ENCODE measurements at regions not wholly inside any gene's neighbourhood (a gene's known extent, or its start where the extent isn't known, plus 50 kb on each side); places are given as distances from the start of the nearest gene placed in this dataset.

DNA sequence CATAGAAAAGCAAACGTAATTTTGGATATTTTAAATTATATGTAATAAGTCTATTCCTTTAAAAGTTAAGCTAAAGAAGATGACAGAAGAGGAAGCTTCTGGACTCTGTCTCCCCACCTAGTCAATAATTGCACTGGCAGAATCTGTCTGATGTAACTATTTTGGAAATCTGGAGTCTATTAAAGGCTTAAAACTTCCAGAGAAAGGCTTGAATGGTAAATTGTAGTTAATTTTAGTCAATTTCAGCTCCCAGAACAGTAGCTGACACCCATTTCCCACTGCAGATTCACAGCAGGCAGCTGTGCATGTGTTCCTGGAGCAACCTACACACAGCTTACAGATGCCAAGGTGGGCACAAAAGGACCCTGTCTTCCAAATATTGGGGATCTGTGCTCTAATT, 304.1 kb downstream of the PCDH20 start:
- no peak overlapping the region for H3K27ac Mint-ChIP-seq (ENCODE audit: unreplicated experiment)
- H3K9me3 Mint-ChIP-seq (ENCODE audit: unreplicated experiment): no peaks in the 10 kb centered on the region
- DNase-seq: no peak
- H3K4me1 Mint-ChIP-seq (ENCODE audit: low read depth, unreplicated experiment): peaks cover 3% of the 10 kb centered on the region
- no peaks in the 10 kb centered on the region for H3K27me3 Mint-ChIP-seq (ENCODE audit: unreplicated experiment)
- TF ChIP-seq, protein P1, sequence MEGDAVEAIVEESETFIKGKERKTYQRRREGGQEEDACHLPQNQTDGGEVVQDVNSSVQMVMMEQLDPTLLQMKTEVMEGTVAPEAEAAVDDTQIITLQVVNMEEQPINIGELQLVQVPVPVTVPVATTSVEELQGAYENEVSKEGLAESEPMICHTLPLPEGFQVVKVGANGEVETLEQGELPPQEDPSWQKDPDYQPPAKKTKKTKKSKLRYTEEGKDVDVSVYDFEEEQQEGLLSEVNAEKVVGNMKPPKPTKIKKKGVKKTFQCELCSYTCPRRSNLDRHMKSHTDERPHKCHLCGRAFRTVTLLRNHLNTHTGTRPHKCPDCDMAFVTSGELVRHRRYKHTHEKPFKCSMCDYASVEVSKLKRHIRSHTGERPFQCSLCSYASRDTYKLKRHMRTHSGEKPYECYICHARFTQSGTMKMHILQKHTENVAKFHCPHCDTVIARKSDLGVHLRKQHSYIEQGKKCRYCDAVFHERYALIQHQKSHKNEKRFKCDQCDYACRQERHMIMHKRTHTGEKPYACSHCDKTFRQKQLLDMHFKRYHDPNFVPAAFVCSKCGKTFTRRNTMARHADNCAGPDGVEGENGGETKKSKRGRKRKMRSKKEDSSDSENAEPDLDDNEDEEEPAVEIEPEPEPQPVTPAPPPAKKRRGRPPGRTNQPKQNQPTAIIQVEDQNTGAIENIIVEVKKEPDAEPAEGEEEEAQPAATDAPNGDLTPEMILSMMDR (IDR thresholded peaks at IDR 0.05; ENCODE audit: partially characterized antibody, unreplicated experiment): no peak
- no peak overlapping the region for H3K4me3 Mint-ChIP-seq (ENCODE audit: unreplicated experiment)
- peaks cover 4% of the 10 kb centered on the region for H3K36me3 Mint-ChIP-seq (ENCODE audit: unreplicated experiment)

DNA sequence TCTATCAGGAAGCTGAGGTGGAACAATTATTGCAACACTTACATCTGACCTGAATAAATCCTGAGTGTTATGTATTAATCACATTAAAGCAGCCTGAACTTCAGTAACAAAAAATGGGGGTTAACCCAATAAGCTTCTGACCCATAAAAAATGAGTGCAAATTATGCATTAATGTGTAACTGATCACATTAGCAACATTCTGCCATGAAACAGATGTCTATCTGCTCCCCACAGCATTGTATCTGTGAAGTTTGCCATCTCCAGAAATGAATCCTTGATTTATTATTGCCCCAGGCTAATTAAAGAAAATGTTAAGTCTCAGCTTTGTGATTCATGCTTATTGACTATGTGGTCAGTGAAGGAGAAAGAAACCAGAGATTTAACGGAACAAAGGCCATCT, 304.9 kb downstream of the PCDH20 start:
- no peak overlapping the region for H3K27ac Mint-ChIP-seq (ENCODE audit: unreplicated experiment)
- H3K9me3 Mint-ChIP-seq (ENCODE audit: unreplicated experiment): no peaks in the 10 kb centered on the region
- no peak overlapping the region for H3K4me3 Mint-ChIP-seq (ENCODE audit: unreplicated experiment)
- DNase-seq: no peak
- H3K27me3 Mint-ChIP-seq (ENCODE audit: unreplicated experiment): no peaks in the 10 kb centered on the region
- peaks cover 3% of the 10 kb centered on the region for H3K4me1 Mint-ChIP-seq (ENCODE audit: low read depth, unreplicated experiment)
- TF ChIP-seq, protein P1 (IDR thresholded peaks at IDR 0.05; ENCODE audit: partially characterized antibody, unreplicated experiment): no peak
- peaks cover 2% of the 10 kb centered on the region for H3K36me3 Mint-ChIP-seq (ENCODE audit: unreplicated experiment)

DNA sequence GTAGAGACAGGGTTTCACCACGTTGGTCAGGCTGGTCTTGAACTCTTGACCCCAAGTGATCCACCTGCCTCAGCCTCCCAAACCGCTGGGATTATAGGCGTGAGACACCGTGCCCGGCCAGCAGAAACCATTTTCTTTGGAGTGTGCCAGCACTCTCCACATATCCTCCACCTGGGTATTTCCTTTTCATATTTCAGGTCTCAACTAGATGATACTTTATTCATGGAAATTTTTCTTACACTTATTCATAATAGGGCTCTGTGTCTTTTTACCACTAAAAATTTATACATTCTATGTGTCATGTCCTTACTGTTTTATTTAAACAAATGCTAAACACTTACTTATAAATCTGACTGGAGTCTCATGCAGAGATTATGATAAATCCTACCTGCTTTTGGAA, 305.9 kb downstream of the PCDH20 start:
- H3K36me3 Mint-ChIP-seq (ENCODE audit: unreplicated experiment): no peaks in the 10 kb centered on the region

DNA sequence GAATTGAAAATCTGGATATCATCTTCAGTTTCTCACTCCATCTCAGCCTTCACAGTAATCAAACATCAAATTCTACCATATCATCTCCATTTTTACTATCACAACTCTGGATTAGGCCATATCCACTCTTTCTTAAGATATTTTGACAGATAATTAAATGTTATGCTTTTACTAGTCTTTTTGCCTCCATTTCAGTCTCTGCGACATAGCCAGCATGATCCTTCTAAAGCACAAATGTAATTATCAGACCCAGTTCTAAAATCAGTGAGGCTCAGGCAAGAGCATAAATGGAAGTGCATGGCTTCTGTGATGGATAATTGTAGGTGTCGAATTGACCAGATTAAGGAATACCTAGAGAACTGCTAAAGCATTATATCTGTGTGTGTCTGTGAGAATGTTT, 307.7 kb downstream of the PCDH20 start:
- Mint-ChIP-seq H3K27ac (ENCODE audit: unreplicated experiment) (no peak overlapping the region), H3K4me3 (ENCODE audit: unreplicated experiment) (no peak overlapping the region), H3K27me3 (ENCODE audit: unreplicated experiment) (no peaks in the 10 kb centered on the region), H3K36me3 (ENCODE audit: unreplicated experiment) (no peaks in the 10 kb centered on the region), H3K4me1 (ENCODE audit: low read depth, unreplicated experiment) (peaks cover 3% of the 10 kb centered on the region), H3K9me3 (ENCODE audit: unreplicated experiment) (no peaks in the 10 kb centered on the region)
- TF ChIP-seq, protein P1 (IDR thresholded peaks at IDR 0.05; ENCODE audit: partially characterized antibody, unreplicated experiment): no peak
- no peak for DNase-seq

More for the DNA sequence above, 305.9 kb downstream of the PCDH20 start:
- Mint-ChIP-seq H3K4me1 (ENCODE audit: low read depth, unreplicated experiment) (peaks cover 3% of the 10 kb centered on the region), H3K4me3 (ENCODE audit: unreplicated experiment) (no peak overlapping the region), H3K27me3 (ENCODE audit: unreplicated experiment) (no peaks in the 10 kb centered on the region), H3K9me3 (ENCODE audit: unreplicated experiment) (no peaks in the 10 kb centered on the region), H3K27ac (ENCODE audit: unreplicated experiment) (no peak overlapping the region)
- TF ChIP-seq, protein P1 (IDR thresholded peaks at IDR 0.05; ENCODE audit: partially characterized antibody, unreplicated experiment): no peak
- DNase-seq: no peak

DNA sequence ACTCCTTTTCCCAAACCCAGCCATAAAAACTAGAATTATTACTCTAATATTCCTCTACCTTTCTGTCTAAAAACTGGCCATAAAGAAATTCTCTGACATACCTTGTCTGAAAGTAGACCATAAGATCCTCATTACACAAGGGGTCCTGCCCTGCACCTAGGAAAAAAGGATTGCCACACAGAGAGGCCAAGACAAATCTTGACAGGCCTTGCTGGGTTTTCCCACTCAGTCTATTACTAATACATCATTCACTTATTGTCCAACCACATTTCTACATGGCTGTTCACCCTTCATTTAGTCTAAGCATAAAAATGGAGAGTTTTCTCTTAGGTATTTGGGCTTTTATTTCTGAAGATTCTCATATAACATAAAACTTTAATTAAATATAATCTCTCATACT, 319.8 kb downstream of the PCDH20 start:
- Mint-ChIP-seq H3K27ac (ENCODE audit: unreplicated experiment) (no peak overlapping the region), H3K9me3 (ENCODE audit: unreplicated experiment) (peaks cover 2% of the 10 kb centered on the region), H3K36me3 (ENCODE audit: unreplicated experiment) (no peaks in the 10 kb centered on the region), H3K4me3 (ENCODE audit: unreplicated experiment) (no peak overlapping the region), H3K27me3 (ENCODE audit: unreplicated experiment) (peaks cover 2% of the 10 kb centered on the region), H3K4me1 (ENCODE audit: low read depth, unreplicated experiment) (no peaks in the 10 kb centered on the region)
- no peak for DNase-seq
- TF ChIP-seq, protein P1 (IDR thresholded peaks at IDR 0.05; ENCODE audit: partially characterized antibody, unreplicated experiment): no peak
